Activated CD8-positive, alpha-beta memory T cell treated with anti-CD3 and anti-CD28 coated beads, Interleukin-2, amount 50 U/mL, for 1 hour (primary cell): ENCODE measurements at regions not wholly inside any gene's neighbourhood (a gene's known extent, or its start where the extent isn't known, plus 50 kb on each side); places are given as distances from the start of the nearest gene placed in this dataset.
A peak's percentile ranks its signal among the peaks of the same experiment; 100 is the strongest.

Source experiments
- DNase-seq: peaks from one replicate; pipeline ENCODE4 v3.0.0-alpha.2; 2020; ENCODE audit errors: extremely low read depth

- DNase-seq = no peak
These were observed 131.3 kb upstream of the RASSF8 start for GRCh38 chr12:25827141-25827540.

- DNase-seq = no peak
These were observed 130.7 kb upstream of the RASSF8 start for GRCh38 chr12:25827747-25828146.

GRCh38 chr12:25828188-25828587 lies 130.3 kb upstream of the RASSF8 start:
- no peak for DNase-seq

DNA sequence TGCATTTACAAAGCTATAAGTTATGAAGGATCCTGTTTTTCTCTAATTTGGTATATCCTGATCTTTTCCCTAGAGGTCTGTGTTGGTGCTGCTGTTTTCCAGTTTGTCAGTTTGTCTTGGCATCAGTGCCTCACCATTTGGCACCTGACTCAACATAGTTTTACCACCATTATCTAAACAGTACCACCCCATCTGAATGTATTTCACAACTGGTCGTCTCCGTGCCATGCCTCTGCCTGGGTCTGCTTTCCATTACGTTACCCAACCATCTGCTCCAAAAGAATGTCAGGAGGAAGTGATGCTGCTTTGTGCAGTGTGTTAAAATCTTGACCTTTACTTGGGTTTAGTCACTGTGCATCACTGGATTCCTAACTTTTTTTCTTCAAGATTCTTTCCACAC lies 129.3 kb upstream of the RASSF8 start:
- no peak for DNase-seq

DNA sequence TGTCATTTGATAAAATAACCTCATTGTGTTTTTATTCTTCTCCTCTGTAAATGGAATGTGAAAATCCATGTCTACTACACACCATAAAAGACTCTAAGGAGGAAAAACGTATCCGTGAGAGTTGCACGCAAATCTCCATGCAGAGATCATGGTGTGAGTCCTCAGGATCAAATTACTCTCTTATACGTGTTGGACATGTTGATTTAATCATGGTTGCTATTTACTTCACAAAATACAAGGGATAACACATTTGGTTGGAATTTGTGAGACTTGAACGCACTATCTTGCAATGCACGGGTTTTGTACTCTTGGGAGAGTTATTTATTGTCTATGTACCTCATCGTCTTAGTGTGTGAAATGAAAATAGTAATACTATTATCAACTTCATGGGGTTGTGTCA lies 128.0 kb upstream of the RASSF8 start:
- no peak for DNase-seq

- DNase-seq = no peak
These were observed 124.8 kb upstream of the RASSF8 start for GRCh38 chr12:25833657-25834056.

DNA sequence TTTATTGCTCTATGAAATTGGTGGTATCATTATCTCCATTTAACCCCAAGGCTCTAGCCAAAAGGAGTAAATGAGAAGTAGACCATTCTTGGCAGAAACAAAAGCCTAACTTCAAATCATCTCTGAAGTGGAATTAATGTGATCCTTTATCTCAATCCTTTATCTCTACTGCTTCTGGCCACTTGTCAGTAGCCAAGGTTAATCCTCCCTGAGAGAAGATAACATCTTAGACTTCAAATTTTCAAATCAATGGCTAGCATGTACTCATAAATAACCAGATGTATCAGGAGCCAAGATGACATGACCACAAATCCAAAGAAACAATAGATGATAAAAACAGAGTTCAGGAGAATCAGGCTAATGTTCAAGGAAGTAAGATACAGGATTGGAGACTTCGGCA lies 123.1 kb upstream of the RASSF8 start:
- DNase-seq = no peak

GRCh38 chr12:25838007-25838406 lies 120.5 kb upstream of the RASSF8 start:
- no peak for DNase-seq

DNA sequence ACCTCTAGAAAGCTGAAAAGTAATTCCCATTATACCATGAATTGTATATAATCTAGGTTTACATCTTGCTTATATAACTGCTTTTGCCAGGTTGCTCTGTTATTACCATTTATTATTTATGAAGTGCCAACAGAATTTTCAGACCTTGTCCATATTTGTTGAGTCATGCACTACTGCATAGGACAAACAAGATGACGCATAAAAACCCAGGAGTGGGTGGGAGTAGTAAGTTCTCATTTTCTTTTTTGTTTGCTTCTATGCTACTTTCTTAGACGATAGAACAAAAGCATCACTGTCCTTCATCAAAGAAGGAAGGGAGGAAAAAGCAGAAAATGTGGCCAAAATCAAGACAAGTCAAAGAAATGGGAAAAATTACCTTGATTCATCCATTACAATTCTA lies 119.0 kb upstream of the RASSF8 start:
- no peak for DNase-seq

- no peak for DNase-seq
These were observed 117.6 kb upstream of the RASSF8 start for GRCh38 chr12:25840678-25841465.

DNA sequence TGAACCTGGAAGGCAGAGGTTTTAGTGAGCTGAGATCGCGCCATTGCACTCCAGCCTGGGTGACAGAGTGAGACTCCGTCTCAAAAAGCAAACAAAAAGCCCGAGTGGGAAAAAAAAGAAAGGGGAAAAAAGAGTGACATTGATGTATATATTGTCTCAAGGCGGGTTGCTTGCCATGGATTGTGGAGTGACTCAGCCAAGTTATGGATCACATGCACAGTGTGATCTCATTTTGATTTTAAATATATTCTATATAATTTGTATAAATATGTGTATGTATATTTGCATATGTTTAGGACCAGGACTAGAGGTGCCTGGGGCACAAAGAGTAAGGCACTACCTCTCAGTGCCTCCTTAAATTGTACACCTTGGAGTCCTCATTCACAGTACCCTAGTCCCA lies 116.2 kb upstream of the RASSF8 start:
- no peak for DNase-seq

- DNase-seq = no peak
These were observed 114.5 kb upstream of the RASSF8 start for GRCh38 chr12:25843976-25844375.

GRCh38 chr12:25845415-25845814 lies 113.1 kb upstream of the RASSF8 start:
- no peak for DNase-seq

- DNase-seq = no peak
These were observed 105.7 kb upstream of the RASSF8 start for GRCh38 chr12:25852792-25853191.

DNA sequence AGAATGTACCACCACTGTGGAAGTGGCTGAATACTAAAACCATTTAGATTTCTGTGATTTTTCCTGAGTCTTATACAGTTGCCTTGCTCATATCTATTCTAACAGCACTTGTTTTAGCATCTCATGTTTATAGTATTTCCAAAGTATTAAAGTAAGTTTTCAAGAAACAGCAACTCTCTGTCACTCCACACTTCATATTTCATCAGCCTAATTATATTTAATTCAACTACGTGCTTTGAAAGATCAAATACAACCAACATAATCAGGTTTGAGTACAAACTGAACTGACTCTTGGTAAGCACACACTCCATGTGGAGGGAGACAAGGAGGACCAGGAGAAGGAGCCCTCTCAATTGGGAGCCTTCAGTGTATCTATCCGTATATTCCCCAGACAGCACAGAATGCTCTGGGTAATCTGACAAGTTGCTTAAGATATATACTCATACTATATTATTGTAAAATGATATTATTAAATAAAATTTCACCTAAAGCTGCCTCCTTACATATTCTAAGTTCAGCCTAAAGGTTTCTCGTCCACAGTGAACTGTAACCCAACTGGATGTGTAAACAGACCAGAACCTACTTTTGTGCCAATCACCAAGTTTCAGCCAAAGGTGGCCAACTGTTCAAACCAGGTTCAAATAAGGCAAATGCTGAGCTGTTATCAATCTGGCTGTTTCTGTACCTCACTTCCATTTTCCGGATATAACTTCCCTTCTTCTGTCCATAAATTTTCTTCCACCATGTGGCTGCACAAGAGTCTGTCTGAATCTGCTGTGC lies 105.0 kb upstream of the RASSF8 start:
- no peak for DNase-seq

DNA sequence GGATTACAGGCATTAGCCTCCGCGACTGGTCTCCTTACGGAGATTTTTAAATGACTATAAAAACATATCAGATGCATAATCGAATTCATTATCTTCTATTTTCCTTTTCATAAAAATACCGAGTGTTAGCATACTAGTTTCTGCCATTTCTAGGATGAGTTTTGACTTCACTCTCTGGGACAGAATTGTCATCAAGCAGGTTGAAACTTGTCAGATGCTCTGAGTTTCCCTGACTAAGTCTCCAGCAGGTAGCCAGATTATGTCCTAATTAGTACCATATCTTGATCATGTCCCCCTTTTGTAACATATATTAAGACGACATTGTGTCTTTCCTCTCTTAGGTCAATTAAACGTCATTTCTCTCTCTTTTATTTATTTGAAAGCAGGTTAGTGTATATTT lies 103.5 kb upstream of the RASSF8 start:
- no peak for DNase-seq

- no peak for DNase-seq
These were observed 102.8 kb upstream of the RASSF8 start for GRCh38 chr12:25855716-25856115.

DNA sequence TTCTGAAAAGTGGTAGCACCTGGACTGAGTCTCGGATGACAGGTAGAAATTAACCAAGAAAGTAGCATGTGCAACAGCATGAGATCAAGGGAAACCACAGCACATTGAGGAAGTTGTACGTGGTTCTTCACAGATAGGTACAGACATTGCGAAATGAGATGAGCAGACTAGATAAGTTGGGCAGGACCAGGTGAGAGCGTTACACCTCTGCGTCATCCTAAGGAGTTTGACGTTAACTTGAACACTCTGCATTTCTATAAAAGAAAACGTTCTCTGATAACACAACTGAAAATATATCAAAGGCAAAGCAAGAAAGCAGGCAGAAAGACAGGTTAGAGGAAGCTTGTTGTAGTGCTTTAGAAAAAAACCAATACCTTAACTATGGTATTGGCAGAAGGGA lies 98.5 kb upstream of the RASSF8 start:
- DNase-seq = peak; percentile 9

DNA sequence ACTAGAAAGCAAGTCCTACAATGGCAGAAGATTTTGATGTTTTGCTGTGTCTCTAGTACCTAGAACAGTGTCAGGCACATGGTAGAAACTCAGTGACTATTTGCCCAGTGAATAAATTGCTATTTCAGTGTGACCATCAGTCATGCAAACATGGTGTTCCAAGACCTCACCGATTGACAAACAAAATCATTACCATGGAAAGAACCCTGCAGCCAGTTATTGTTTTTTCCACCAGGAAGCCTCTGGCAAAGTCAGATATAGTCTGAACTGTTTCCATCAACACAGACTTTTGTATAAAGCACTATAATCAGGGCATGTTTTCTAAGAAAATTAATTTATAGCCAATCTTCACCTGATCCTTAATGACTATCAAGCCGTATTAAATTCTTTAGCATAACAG lies 97.3 kb upstream of the RASSF8 start:
- DNase-seq = no peak

DNA sequence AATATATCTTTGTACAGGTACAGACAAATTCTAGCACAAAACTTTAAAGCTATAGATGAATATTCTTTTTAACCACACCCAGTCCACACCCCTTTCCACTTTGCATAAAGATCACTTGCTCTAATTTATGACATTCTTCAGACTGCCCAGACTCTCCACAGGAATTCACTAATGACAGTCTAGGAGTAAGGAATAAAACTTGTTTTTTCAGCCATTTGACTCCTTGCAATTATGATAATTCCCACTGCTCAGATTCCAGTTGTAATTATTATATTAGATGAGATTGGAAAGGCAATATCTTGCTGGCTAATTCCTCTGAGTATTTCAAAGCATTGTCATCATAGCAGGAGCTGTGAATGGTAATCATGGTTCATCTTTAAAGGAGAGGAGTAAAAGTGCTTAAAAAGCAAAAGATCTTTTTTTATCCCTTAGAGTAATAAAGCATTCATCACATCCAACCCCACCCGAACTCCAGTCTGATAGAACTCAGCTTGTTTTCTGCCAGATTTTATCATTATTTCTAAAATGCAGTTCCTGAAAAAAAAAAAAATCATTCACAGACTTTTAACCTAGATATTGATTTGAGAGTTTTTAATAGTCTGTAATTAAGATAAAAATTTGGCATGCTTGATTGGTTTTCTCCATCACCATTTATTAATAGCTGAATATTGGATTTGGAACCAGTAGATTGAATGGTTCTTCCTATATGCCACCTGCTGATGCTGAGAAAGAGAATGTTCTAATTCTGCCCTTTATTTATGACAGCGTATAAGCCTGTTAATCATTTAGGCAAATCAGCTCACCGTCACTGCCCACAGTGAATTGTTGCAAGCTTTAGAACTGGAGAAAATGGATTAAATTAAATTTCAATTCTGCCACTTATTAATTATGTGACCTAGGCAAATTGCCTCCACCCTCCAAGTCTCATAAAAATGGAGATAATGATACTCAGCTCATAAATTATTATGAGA lies 93.9 kb upstream of the RASSF8 start:
- no peak for DNase-seq

DNA sequence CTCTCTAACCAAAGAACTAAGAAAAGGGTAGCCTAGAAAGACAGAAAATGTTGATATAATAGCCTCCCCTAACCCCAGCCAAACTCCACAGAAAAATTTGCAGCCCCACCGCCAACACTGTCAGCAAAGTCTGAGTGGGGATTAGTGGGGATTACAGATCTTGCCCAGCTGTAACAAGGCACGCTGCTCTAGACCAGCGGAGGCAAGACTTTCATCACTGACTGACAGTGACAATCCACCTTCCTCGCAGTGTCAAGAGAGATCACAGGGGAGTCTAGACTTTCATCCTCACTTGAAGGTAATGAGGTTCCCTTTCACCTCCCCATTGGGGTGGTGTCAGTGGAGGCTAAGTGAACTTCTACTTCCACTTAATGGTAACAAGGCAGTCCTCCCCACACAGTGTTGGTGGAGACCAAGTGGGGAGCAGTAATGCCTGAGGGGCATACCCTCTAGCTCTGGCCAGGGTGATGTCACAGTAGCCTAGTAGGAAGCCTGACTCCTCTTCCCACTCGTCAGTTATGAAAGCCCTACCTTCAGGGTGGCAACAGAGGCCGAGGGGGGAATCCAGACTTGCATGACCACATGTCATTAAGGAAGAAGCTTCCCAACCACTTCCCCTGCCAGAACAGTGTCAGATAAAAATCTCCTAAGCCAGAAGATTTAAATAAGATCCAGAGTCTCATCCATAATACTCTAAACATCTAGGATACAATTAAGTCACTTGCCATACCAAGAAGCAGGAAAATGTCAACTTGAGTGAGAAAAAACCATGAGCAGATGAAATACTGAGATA lies 91.7 kb upstream of the RASSF8 start:
- no peak for DNase-seq
